GM18508 (cell line): ENCODE measurements at regions not wholly inside any gene's neighbourhood (a gene's known extent, or its start where the extent isn't known, plus 50 kb on each side); places are given as distances from the start of the nearest gene placed in this dataset.

ENCODE experiments used
- ATAC-seq: cut with Tn5 transposase; IDR thresholded peaks from one replicate; pipeline ENCODE4 v1.9.1; 2021; ENCODE audit warnings: moderate number of reproducible peaks; ENCODE audit not compliant: insufficient read depth, unreplicated experiment

GRCh38 chr5:18090177-18090576 is 455.9 kb downstream of the TAF11L14 start:
- ATAC-seq = no peak

- ATAC-seq = no peak
These were observed 456.9 kb downstream of the TAF11L14 start for GRCh38 chr5:18091142-18091541.

GRCh38 chr5:18091758-18092157 is 457.5 kb downstream of the TAF11L14 start:
- ATAC-seq = no peak

GRCh38 chr5:18095061-18095460 is 460.8 kb downstream of the TAF11L14 start:
- no peak for ATAC-seq

- ATAC-seq = no peak
These were observed 463.6 kb downstream of the TAF11L14 start for GRCh38 chr5:18097817-18098216.

GRCh38 chr5:18098691-18099090 is 464.4 kb downstream of the TAF11L14 start:
- no peak for ATAC-seq

- no peak for ATAC-seq
These were observed 465.0 kb downstream of the TAF11L14 start for GRCh38 chr5:18099261-18099660.

GRCh38 chr5:18101532-18101931 is 467.3 kb downstream of the TAF11L14 start:
- ATAC-seq = no peak

- no peak for ATAC-seq
These were observed 468.5 kb downstream of the TAF11L14 start for GRCh38 chr5:18102733-18103132.

GRCh38 chr5:18105449-18105848 is 471.2 kb downstream of the TAF11L14 start:
- no peak for ATAC-seq

GRCh38 chr5:18111906-18112465 is 477.7 kb downstream of the TAF11L14 start:
- ATAC-seq = no peak

GRCh38 chr5:18113721-18114120 is 479.5 kb downstream of the TAF11L14 start:
- no peak for ATAC-seq

GRCh38 chr5:18114151-18114757 is 480.0 kb downstream of the TAF11L14 start:
- no peak for ATAC-seq

GRCh38 chr5:18117968-18118367 is 483.7 kb downstream of the TAF11L14 start:
- no peak for ATAC-seq

- no peak for ATAC-seq
These were observed 485.0 kb downstream of the TAF11L14 start for GRCh38 chr5:18119156-18119785.

- ATAC-seq = no peak
These were observed 507.0 kb downstream of the TAF11L14 start for GRCh38 chr5:18141222-18141621.

- ATAC-seq = no peak
These were observed 508.6 kb downstream of the TAF11L14 start for GRCh38 chr5:18142831-18143230.

- no peak for ATAC-seq
These were observed 518.4 kb downstream of the TAF11L14 start for GRCh38 chr5:18152671-18153070.

- ATAC-seq = no peak
These were observed 523.9 kb downstream of the TAF11L14 start for GRCh38 chr5:18158166-18158565.

GRCh38 chr5:18159331-18159730 is 525.1 kb downstream of the TAF11L14 start:
- ATAC-seq = no peak

GRCh38 chr5:18171684-18172083 is 537.4 kb downstream of the TAF11L14 start:
- no peak for ATAC-seq

- ATAC-seq = no peak
These were observed 545.3 kb downstream of the TAF11L14 start for GRCh38 chr5:18179579-18179978.
